GM19099 (cell line): ENCODE measurements at regions not wholly inside any gene's neighbourhood (a gene's known extent, or its start where the extent isn't known, plus 50 kb on each side); places are given as distances from the start of the nearest gene placed in this dataset.

Source experiments
- POLR2A ChIP-seq: IDR thresholded peaks from 3 replicates; pipeline ENCODE4 v1.6.1; 2011; ENCODE audit warnings: low read depth; ENCODE audit not compliant: insufficient read length; ENCODE audit errors: extremely low read depth

- no peak for TF ChIP-seq POLR2A
These were observed 92.1 kb upstream of the ID2 start for GRCh38 chr2:8589721-8590120.

GRCh38 chr2:8590938-8591337, 90.9 kb upstream of the ID2 start:
- no peak for TF ChIP-seq POLR2A

DNA sequence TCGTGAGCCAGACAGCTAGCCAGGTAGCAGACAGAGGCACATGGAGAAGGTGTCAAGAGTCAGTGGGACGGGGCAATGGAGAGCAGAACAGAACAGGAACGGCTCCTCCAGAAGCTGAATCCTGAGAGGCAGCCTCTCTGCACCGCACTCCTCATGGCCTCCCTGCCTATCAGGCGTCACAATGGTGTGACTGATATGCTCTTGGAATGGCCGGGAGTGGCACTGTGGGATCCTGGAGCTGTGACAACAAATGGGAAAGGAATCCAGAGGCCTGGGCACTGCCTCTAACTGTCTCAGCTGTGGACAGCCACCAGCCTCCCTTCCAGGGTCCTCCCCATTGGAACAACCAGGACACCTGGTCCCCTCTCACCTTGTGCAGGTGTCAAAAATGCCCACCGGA, 89.1 kb upstream of the ID2 start:
- no peak for TF ChIP-seq POLR2A

DNA sequence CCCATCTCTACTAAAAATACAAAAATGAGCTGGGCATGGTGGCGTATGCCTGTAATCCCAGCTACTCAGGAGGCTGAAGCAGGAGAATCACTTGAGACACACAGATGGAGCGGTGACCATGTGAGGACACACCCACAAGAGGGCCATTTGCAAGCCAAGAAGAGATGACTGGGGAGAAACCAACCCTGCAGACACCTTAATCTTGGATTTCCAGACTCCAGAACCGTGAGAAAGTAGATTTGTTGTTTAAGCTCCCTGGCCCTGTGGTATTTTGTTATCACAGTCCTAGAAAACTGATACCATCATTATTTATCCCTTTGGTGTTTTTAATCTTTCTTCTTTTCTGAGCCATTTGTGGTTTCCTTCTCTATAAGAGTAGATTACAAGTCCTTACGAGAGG, 88.6 kb upstream of the ID2 start:
- no peak for TF ChIP-seq POLR2A

DNA sequence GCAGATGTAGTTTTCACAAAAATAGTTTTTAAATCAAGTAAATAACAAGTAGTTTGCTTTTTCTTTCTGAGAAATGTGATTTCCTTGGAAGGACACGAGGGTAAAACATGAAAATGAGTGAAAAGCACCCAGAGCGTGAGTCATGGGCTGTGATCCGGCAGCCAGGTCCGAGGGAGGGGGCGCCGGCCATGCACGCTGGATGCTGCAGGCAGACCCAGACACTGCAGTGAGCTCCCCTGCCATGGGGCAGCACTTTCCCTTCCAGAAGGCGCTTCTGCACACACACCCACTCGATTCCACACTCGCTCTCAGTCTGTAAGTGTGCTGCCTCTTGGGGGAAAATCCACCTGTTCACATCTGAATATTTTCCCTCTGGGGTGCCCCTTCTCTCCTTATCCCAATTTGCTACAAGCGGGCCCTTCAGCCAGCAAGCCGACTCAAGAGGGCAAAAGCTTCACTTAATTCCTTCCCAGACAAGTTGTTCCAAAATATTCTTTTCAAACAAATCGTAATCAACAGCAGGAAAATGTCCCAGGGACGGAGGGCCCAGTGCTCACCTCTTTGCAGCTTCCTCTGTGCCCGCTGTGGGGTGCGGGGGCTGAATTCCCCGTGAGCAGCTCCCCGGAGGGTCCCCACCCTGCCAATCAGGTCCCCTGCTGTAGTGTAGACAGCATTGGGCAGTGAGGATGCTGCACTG, 87.0 kb upstream of the ID2 start:
- no peak for TF ChIP-seq POLR2A

GRCh38 chr2:8595428-8595805, 86.4 kb upstream of the ID2 start:
- no peak for TF ChIP-seq POLR2A

DNA sequence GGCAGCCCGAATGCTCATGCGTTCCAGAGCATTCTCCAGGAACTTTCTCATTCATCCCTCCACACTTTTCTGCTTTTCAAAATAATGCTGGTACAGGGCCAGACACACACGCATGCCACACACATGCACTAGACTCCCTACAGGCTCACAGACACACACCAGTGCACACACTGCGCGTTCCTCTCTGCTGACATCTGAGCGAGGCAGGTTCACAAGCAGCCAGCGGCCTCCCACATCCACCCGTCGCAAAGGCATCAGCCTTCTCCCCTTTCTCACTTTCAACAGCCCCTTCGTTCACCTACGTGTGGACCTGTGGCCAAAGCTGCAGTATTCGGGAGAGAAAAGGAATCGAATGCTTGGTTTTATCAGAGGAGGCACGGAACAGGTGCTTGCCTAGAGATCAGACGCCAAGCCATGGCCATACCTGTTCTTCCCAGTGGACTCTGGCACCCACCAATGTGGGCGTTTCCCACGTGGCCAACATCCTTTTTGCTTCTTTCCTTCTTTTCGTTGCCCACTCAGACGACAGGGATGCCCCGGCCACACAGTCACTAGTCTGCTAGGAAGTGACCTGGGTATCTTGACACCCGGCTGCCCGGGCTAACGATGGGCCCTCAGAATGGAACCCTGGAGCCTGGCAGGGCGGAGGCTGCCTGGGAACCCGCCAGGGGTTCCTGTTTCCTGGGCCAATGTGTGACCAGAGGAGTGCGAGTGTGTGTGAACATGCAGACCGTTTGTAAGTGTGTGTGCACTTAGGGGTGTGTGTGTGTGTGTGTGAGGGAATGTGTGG, 85.8 kb upstream of the ID2 start:
- no peak for TF ChIP-seq POLR2A

GRCh38 chr2:8597094-8597493, 84.8 kb upstream of the ID2 start:
- TF ChIP-seq POLR2A, result no peak

DNA sequence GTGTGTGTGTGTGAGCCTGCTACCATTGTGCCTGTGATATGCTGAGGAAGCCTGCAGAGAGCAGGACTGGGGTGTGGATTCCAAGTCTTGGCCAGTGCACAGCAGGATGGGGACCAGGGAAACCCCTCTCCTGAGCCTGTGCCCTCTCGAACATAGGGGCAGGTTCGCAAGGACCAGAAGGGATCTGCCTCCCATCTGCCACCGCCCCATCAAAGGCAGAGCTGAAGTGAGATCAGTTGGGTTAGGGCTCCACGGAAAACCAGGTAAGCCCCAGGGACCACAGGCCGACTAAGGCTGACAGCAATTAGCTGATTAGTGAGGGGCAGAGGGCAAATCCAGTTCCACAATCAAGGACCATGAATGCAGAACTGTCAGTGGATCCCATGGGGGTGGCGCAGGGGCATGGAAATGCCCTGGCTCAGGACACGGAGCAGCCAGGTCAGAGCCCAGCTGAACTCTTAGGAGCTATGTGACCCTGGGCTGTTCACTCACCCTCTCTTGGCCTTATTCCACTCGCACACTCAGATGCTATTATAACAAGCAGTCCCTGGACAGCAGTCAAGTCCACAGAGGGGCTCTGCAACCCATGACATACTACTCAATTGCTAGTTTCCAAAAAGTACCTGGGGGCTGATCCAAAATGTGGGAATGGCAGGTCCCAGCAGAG, 84.2 kb upstream of the ID2 start:
- no peak for TF ChIP-seq POLR2A

DNA sequence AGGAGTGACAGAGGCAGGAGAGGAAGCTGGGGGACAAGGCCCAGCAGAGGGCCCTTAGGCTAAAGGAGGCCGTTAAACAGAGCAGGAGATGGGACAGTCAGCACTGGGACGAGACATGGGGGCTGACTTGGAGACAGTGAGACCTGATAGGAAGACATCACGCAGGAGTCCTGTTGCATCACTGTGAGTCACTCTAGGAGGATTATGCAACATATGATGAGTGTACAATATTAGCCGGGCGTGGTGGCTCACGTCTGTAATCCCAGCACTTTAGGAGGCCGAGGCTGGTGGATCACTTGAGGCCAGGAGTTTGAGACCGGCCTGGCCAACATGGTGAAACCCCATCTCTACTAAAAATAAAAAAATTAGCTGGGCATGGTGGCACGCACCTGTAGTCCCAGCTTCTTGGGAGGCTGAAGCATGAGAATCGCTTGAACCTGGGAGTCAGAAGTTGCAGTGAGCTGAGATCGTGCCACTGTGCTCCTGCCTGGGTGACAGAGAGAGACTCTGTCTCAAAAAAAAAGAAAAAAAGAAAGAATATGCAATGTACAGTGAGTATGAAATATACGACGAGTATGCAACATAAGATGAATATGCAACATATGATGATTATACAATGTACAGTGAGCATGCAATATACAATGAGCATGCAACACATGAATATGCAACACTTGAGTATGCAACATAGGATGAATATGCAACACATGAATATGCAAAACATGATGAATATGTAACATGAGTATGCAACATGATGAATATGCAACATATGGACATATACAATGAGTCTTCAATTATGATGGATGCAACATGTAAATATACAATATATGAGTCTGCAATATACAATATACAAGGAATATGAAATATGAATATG, 83.3 kb upstream of the ID2 start:
- TF ChIP-seq POLR2A, result no peak

- TF ChIP-seq POLR2A, result no peak
These were observed 82.2 kb upstream of the ID2 start for GRCh38 chr2:8599421-8600242.

- TF ChIP-seq POLR2A, result no peak
These were observed 81.4 kb upstream of the ID2 start for GRCh38 chr2:8600456-8600855.

DNA sequence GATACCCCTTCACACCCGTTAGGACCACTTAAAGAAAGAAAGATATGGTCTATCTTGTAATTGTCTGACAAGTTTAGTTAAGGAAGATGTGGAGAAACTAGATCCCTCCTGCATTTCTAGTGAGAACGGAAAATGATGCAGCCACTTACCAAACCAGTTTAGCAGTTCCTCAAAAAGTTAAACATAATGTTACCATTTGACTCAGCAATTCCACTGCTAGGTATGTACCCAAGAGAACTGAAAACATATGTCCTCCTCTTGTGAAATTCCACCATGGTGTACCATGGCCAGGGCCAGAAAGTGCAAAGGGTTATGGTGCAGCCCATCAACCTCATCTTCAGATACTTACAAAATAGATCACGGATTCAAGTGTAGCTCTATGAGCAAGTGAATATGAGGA, 79.0 kb upstream of the ID2 start:
- no peak for TF ChIP-seq POLR2A

DNA sequence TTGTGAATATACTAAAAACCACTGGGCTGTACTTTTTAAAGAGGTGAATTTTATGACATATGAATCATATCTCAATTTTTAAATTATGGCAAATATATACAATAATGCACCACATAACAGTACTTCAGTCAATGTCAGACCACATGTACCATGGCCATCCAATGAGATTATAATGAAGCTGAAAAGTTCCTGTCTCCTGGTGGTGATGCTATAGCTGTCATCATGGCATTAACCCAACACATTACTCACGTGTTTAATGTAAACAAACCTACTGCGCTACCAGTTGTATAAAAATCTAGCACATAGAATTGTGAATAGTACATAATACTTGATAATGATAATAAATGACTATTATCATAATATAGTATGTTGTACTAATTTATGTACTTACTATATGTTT, 77.6 kb upstream of the ID2 start:
- TF ChIP-seq POLR2A, result no peak

GRCh38 chr2:8605351-8606065, 76.3 kb upstream of the ID2 start:
- no peak for TF ChIP-seq POLR2A
